Body of pancreas (tissue), 4 donors: ENCODE measurements at regions not wholly inside any gene's neighbourhood (a gene's known extent, or its start where the extent isn't known, plus 50 kb on each side); places are given as distances from the start of the nearest gene placed in this dataset.

Source experiments
- POLR2A ChIP-seq, 3 donors: fragments of 450-650 bp; IDR thresholded peaks; one replicate each; pipeline ENCODE4 v1.6.1; 2016; ENCODE audit warnings: antibody characterized with exemption in 3 of 3, mild to moderate bottlenecking in 2 of 3
- TF ChIP-seq, protein P1 (sequence below), 7 experiments: fragments of 450-650 bp in 4 of 7; fragments of 200-600 bp in 3 of 7; sonication (generic) in 3 of 7; IDR thresholded peaks; one replicate each; pipeline ENCODE4 v1.5.1; 2016 to 2019; ENCODE audit warnings: antibody characterized with exemption in 7 of 7

DNA sequence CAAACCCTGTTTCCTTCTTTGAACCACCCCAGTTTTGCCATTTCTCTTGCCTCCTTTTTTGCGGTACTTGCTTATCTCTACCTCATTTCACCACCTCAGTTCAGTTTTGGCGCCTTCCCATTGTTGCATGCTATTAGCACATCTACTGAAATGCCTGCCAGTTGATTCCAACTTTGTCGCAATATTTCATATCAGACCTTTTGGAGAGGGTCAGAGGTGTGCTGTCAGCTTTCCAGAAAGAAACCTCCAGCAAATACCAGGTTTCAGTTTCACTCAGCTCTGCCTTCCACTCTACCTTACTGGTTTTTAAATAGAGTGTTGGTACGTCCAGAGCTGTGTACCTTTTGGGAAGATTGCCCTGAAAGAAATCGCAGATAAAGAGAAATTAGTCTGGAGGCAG, 91.9 kb upstream of the CPEB2 start:
- TF ChIP-seq, protein P1, sequence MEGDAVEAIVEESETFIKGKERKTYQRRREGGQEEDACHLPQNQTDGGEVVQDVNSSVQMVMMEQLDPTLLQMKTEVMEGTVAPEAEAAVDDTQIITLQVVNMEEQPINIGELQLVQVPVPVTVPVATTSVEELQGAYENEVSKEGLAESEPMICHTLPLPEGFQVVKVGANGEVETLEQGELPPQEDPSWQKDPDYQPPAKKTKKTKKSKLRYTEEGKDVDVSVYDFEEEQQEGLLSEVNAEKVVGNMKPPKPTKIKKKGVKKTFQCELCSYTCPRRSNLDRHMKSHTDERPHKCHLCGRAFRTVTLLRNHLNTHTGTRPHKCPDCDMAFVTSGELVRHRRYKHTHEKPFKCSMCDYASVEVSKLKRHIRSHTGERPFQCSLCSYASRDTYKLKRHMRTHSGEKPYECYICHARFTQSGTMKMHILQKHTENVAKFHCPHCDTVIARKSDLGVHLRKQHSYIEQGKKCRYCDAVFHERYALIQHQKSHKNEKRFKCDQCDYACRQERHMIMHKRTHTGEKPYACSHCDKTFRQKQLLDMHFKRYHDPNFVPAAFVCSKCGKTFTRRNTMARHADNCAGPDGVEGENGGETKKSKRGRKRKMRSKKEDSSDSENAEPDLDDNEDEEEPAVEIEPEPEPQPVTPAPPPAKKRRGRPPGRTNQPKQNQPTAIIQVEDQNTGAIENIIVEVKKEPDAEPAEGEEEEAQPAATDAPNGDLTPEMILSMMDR (IDR thresholded peaks at IDR 0.05), result no peak
- no peak for TF ChIP-seq POLR2A (IDR thresholded peaks at IDR 0.05)
